ENCODE measurements at regions not wholly inside any gene's neighbourhood (a gene's known extent, or its start where the extent isn't known, plus 50 kb on each side); places are given as distances from the start of the nearest gene placed in this dataset.
"Not testable (repeated sequence)": the region's sequence is repeated elsewhere in the genome, so short reads cannot be mapped to it uniquely, and the experiment has no call there.

- DNase-seq (ENCODE audit: low read depth in 2 of 2, low spot score in 1 of 2) = no peak
Measured at GRCh38 chr5:174997688-174998087, 273.3 kb downstream of the MSX2 start.

- DNase-seq (ENCODE audit: low read depth in 2 of 2, low spot score in 1 of 2) = no peak
Measured at GRCh38 chr5:174996941-174997340, 272.6 kb downstream of the MSX2 start.

- DNase-seq (ENCODE audit: low read depth in 2 of 2, low spot score in 1 of 2) = no peak
Measured at GRCh38 chr5:174995827-174996226, 271.4 kb downstream of the MSX2 start.

GRCh38 chr5:174991847-174992246 lies 267.5 kb downstream of the MSX2 start:
- DNase-seq (ENCODE audit: low read depth in 2 of 2, low spot score in 1 of 2) = no peak

- no peak for DNase-seq (ENCODE audit: low read depth in 2 of 2, low spot score in 1 of 2)
Measured at GRCh38 chr5:174990909-174991308, 266.5 kb downstream of the MSX2 start.

GRCh38 chr5:174987443-174988012 lies 263.1 kb downstream of the MSX2 start:
- DNase-seq (ENCODE audit: low read depth in 2 of 2, low spot score in 1 of 2) = no peak

- DNase-seq (ENCODE audit: low read depth in 2 of 2, low spot score in 1 of 2) = no peak
Measured at GRCh38 chr5:174984863-174985262, 260.5 kb downstream of the MSX2 start.

- DNase-seq (ENCODE audit: low read depth in 2 of 2, low spot score in 1 of 2) = no peak
Measured at GRCh38 chr5:174982485-174982884, 258.1 kb downstream of the MSX2 start.

GRCh38 chr5:174981416-174981815 lies 257.0 kb downstream of the MSX2 start:
- DNase-seq (ENCODE audit: low read depth in 2 of 2, low spot score in 1 of 2) = no peak

- no peak for DNase-seq (ENCODE audit: low read depth in 2 of 2, low spot score in 1 of 2)
Measured at GRCh38 chr5:174980952-174981351, 256.6 kb downstream of the MSX2 start.

- no peak for DNase-seq (ENCODE audit: low read depth in 2 of 2, low spot score in 1 of 2)
Measured at GRCh38 chr5:174972291-174972690, 247.9 kb downstream of the MSX2 start.

GRCh38 chr5:174971210-174971609 lies 246.8 kb downstream of the MSX2 start:
- DNase-seq (ENCODE audit: low read depth in 2 of 2, low spot score in 1 of 2) = no peak

- no peak for DNase-seq (ENCODE audit: low read depth in 2 of 2, low spot score in 1 of 2)
Measured at GRCh38 chr5:174970502-174970901, 246.1 kb downstream of the MSX2 start.

GRCh38 chr5:174953871-174954270 lies 229.5 kb downstream of the MSX2 start:
- DNase-seq (ENCODE audit: low read depth in 2 of 2, low spot score in 1 of 2) = no peak

GRCh38 chr5:174951151-174951780 lies 226.9 kb downstream of the MSX2 start:
- peak in 1 of 2 donors; percentile 15 for DNase-seq (ENCODE audit: low read depth in 2 of 2, low spot score in 1 of 2)

- DNase-seq (ENCODE audit: low read depth in 2 of 2, low spot score in 1 of 2) = no peak
Measured at GRCh38 chr5:174947548-174947947, 223.2 kb downstream of the MSX2 start.

GRCh38 chr5:174945853-174946252 lies 221.5 kb downstream of the MSX2 start:
- no peak for DNase-seq (ENCODE audit: low read depth in 2 of 2, low spot score in 1 of 2)

- DNase-seq (ENCODE audit: low read depth in 2 of 2, low spot score in 1 of 2) = no peak
Measured at GRCh38 chr5:174943785-174944184, 219.4 kb downstream of the MSX2 start.

- DNase-seq (ENCODE audit: low read depth in 2 of 2, low spot score in 1 of 2) = not testable (repeated sequence)
Measured at GRCh38 chr5:174943002-174943401, 218.6 kb downstream of the MSX2 start.

- no peak for DNase-seq (ENCODE audit: low read depth in 2 of 2, low spot score in 1 of 2)
Measured at GRCh38 chr5:174937201-174938123, 213.1 kb downstream of the MSX2 start.

GRCh38 chr5:174935854-174936474 lies 211.6 kb downstream of the MSX2 start:
- peak in 1 of 2 donors; percentile 9 for DNase-seq (ENCODE audit: low read depth in 2 of 2, low spot score in 1 of 2)

- DNase-seq (ENCODE audit: low read depth in 2 of 2, low spot score in 1 of 2) = not testable (repeated sequence)
Measured at GRCh38 chr5:174931033-174931432, 206.7 kb downstream of the MSX2 start.
